Neuronal stem cell (in vitro differentiated cells): ENCODE measurements at regions not wholly inside any gene's neighbourhood (a gene's known extent, or its start where the extent isn't known, plus 50 kb on each side); places are given as distances from the start of the nearest gene placed in this dataset.

Experiments
- DNase-seq: peaks from one replicate; pipeline ENCODE4 v3.0.0-alpha.2; 2013; ENCODE audit warnings: low spot score
- H2AFZ ChIP-seq: one replicate; pipeline ENCODE4 v1.6.1; 2013; ENCODE audit warnings: mild to moderate bottlenecking, low read length, inconsistent platforms
- H2AK5ac ChIP-seq: 2 replicates; pipeline ENCODE4 v1.6.1; 2013; ENCODE audit warnings: low read depth, mild to moderate bottlenecking, inconsistent platforms, low read length, moderate library complexity, mixed read lengths
- H2BK120ac ChIP-seq: 2 replicates; pipeline ENCODE4 v1.6.1; 2013; ENCODE audit warnings: low read depth, mild to moderate bottlenecking, inconsistent platforms, low read length, moderate library complexity, mixed read lengths
- H2BK12ac ChIP-seq: one replicate; pipeline ENCODE4 v1.6.1; 2013; ENCODE audit warnings: low read length, inconsistent platforms
- H2BK15ac ChIP-seq: 2 replicates; pipeline ENCODE4 v1.6.1; 2013; ENCODE audit warnings: mild to moderate bottlenecking, low read length, inconsistent platforms, mixed read lengths
- H2BK5ac ChIP-seq: one replicate; pipeline ENCODE4 v1.6.1; 2013; ENCODE audit warnings: inconsistent platforms, mild to moderate bottlenecking, low read length, moderate library complexity
- H3K14ac ChIP-seq: one replicate; pipeline ENCODE4 v1.6.1; 2013; ENCODE audit warnings: low read length, inconsistent platforms
- H3K18ac ChIP-seq: 2 replicates; pipeline ENCODE4 v1.6.1; 2013; ENCODE audit warnings: low read length, inconsistent platforms
- H3K23ac ChIP-seq: 2 replicates; pipeline ENCODE4 v1.6.1; 2013; ENCODE audit warnings: low read depth, mild to moderate bottlenecking, mixed read lengths, low read length, inconsistent platforms; ENCODE audit not compliant: poor library complexity
- H3K27ac ChIP-seq: replicated peaks from 3 replicates; pipeline ENCODE4 v1.5.1; 2013; ENCODE audit warnings: low read length, inconsistent platforms
- H3K27me3 ChIP-seq, 3 experiments: 2 replicates each; pipeline ENCODE4 v1.6.1; 2013; ENCODE audit warnings: low read length in 3 of 3, mild to moderate bottlenecking in 2 of 3, inconsistent platforms in 1 of 3, low read depth in 1 of 3, mixed read lengths in 1 of 3, moderate library complexity in 1 of 3; ENCODE audit not compliant: control insufficient read depth in 3 of 3, insufficient read depth in 3 of 3
- H3K36me3 ChIP-seq, 2 donors: replicated peaks in 1 of 2; 2 replicates each; pipeline ENCODE4 v1.6.1; 2013; ENCODE audit warnings: low read length in 2 of 2; ENCODE audit not compliant: control insufficient read depth in 2 of 2, insufficient read depth in 2 of 2
- H3K4ac ChIP-seq: 2 replicates; pipeline ENCODE4 v1.6.1; 2013; ENCODE audit warnings: inconsistent platforms, mild to moderate bottlenecking, low read length, moderate library complexity
- H3K4me1 ChIP-seq, 2 donors: 1 replicate in 1 of 2; 2 replicates in 1 of 2; pipeline ENCODE4 v1.6.1; 2013; ENCODE audit warnings: low read length in 2 of 2, low read depth in 1 of 2; ENCODE audit not compliant: control insufficient read depth in 2 of 2, insufficient read depth in 1 of 2
- H3K4me2 ChIP-seq: one replicate; pipeline ENCODE4 v1.6.1; 2013; ENCODE audit warnings: mild to moderate bottlenecking, low read length, inconsistent platforms; ENCODE audit not compliant: insufficient read depth, poor library complexity, severe bottlenecking
- H3K4me3 ChIP-seq, 2 donors: 2 replicates each; pipeline ENCODE4 v1.5.1; 2013; ENCODE audit warnings: low read length in 2 of 2, mild to moderate bottlenecking in 2 of 2, inconsistent platforms in 1 of 2, moderate library complexity in 1 of 2
- H3K79me1 ChIP-seq: one replicate; pipeline ENCODE4 v1.6.1; 2013; ENCODE audit warnings: low read depth, mild to moderate bottlenecking, inconsistent platforms, low read length, moderate library complexity
- H3K9ac ChIP-seq: one replicate; pipeline ENCODE4 v1.6.1; 2013; ENCODE audit warnings: mild to moderate bottlenecking, low read depth, low read length, inconsistent platforms; ENCODE audit not compliant: poor library complexity
- H3K9me3 ChIP-seq, 2 donors: replicated peaks in 1 of 2; 2 replicates each; pipeline versions ENCODE3 to v1.6.1; 2013; ENCODE audit warnings: low read length in 2 of 2, mild to moderate bottlenecking in 2 of 2, inconsistent platforms in 1 of 2, low read depth in 1 of 2, mixed read lengths in 1 of 2, moderate library complexity in 1 of 2; ENCODE audit not compliant: control insufficient read depth in 2 of 2, insufficient read depth in 1 of 2
- H4K8ac ChIP-seq: one replicate; pipeline ENCODE4 v1.6.1; 2013; ENCODE audit warnings: low read depth, mild to moderate bottlenecking, inconsistent platforms, low read length, moderate library complexity
- H4K91ac ChIP-seq: one replicate; pipeline ENCODE4 v1.6.1; 2013; ENCODE audit warnings: low read length, low read depth, mild to moderate bottlenecking, inconsistent platforms; ENCODE audit not compliant: poor library complexity
- WGBS, 2 donors: extraction: QIAGEN DNeasy Blood & Tissue Kit; methylation state at CpG; one replicate each; pipeline ENCODE4 v1.1.7; 2013; ENCODE audit warnings: missing lambda C conversion rate in 2 of 2, mixed read lengths in 1 of 2; ENCODE audit not compliant: insufficient read length in 2 of 2, insufficient replicate concordance in 1 of 2; ENCODE audit errors: extremely low coverage in 2 of 2; 5-methylcytosine and 5-hydroxymethylcytosine counted together

DNA sequence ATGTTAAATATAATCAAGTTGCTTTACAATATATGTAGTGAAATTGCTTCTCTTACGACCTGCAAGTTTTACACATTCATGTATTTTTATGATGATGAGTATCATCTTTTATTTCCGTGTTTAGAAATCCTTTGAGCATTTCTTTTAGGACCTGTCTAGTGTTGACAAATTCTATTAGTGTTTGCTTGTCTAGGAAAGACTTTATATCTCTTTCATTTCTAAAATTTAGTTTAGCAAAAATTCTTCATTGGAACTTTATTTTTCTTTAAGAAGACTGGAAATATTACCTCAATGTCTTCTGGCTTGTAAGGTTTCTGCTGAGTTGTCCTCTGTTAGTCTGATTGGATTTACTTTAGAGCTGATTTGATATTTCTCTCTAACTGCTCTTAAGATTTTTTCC is 920.9 kb upstream of the CTNND2 start:
- Histone ChIP-seq H2AK5ac (no peak overlapping the region), H3K4ac (no peak overlapping the region), H3K14ac (no peak overlapping the region), H3K27ac (no peak overlapping the region), H2BK5ac (no peak overlapping the region), H3K9ac (no peak overlapping the region), H3K4me3 (no peak overlapping the region), H4K8ac (no peak overlapping the region), H3K27me3 (no peaks in the 10 kb centered on the region), H3K4me1 (no peaks in the 10 kb centered on the region), H2AFZ (no peak overlapping the region), H3K9me3 (peaks cover 0 to 2% of the 10 kb centered on the region in 2 donors), H2BK15ac (no peak overlapping the region), H3K18ac (no peak overlapping the region), H2BK120ac (no peak overlapping the region), H3K36me3 (no peaks in the 10 kb centered on the region), H3K79me1 (no peaks in the 10 kb centered on the region), H2BK12ac (no peak overlapping the region), H3K4me2 (no peak overlapping the region), H3K23ac (no peak overlapping the region), H4K91ac (no peak overlapping the region)
- DNase-seq: no peak
- WGBS, 2 donors: no CpG with 5 or more reads among the region's 2 CpGs

DNA sequence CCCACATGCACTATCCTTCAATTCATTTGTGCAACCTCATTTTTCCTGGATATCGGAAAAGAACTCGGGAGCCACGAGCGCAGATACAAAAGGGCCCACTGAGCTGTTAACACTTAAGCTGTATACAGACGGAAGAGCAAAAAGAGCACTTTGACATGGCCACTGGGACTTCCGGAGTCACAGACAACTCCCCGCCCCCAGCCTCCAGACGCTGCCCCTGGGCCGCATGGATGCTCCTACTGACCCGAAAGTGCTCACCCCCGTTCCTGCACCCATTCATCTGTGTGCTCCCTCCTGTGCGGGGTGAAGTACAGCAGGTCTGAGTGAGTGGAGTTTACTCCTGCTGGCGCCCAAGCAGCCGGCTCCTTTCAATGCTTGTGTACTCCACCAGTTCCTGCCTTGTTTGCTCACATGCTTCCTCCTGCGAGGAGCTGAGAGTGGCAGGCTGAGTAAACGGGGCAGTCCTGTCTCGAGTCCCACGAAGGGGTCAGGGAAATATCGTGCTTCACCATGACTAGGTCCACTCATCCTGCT is 901.0 kb upstream of the CTNND2 start:
- Histone ChIP-seq H3K27me3 (no peaks in the 10 kb centered on the region), H2AK5ac (no peak overlapping the region), H3K4me1 (no peaks in the 10 kb centered on the region), H3K18ac (peak overlapping the region; percentile 1), H3K79me1 (no peaks in the 10 kb centered on the region), H2BK15ac (no peak overlapping the region), H3K23ac (no peak overlapping the region), H3K4me2 (no peak overlapping the region), H3K4me3 (no peak overlapping the region), H2BK5ac (no peak overlapping the region), H3K9me3 (no peaks in the 10 kb centered on the region), H2BK12ac (no peak overlapping the region), H2AFZ (no peak overlapping the region), H3K4ac (no peak overlapping the region), H3K36me3 (no peaks in the 10 kb centered on the region), H3K27ac (no peak overlapping the region), H2BK120ac (no peak overlapping the region), H4K91ac (no peak overlapping the region), H3K14ac (no peak overlapping the region), H3K9ac (no peak overlapping the region), H4K8ac (no peak overlapping the region)
- no peak for DNase-seq
- no CpG with 5 or more reads among the region's 19 CpGs for WGBS, 2 donors

DNA sequence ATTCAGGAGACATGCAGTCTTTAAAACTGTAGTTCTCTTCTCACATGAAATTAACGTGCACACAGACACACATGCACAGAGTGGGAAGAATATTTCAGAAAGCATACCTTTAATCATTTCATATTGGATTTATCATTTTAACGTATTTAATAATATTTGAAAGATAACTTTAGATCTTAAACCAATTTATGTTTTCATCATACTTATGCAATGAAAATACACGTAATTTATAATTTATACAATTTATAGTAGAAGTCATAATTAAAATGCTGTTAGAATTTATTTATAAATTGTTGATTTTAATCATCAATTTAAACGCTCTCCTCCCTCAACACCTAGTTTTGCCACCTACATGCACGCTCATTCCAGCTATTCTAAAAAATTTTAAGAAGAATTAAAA is 894.9 kb upstream of the CTNND2 start:
- Histone ChIP-seq H2BK12ac (no peak overlapping the region), H4K8ac (no peak overlapping the region), H3K18ac (no peak overlapping the region), H3K27ac (no peak overlapping the region), H3K14ac (no peak overlapping the region), H3K79me1 (no peaks in the 10 kb centered on the region), H3K4me1 (no peaks in the 10 kb centered on the region), H2BK15ac (no peak overlapping the region), H3K4me2 (no peak overlapping the region), H3K4ac (no peak overlapping the region), H2BK120ac (no peak overlapping the region), H3K23ac (no peak overlapping the region), H2AK5ac (no peak overlapping the region), H2AFZ (no peak overlapping the region), H3K27me3 (no peaks in the 10 kb centered on the region), H3K9me3 (peaks cover 0 to 4% of the 10 kb centered on the region in 2 donors), H4K91ac (no peak overlapping the region), H2BK5ac (no peak overlapping the region), H3K4me3 (no peak overlapping the region), H3K9ac (no peak overlapping the region), H3K36me3 (no peaks in the 10 kb centered on the region)
- WGBS, 2 donors: no CpG with 5 or more reads among the region's 5 CpGs
- no peak for DNase-seq

DNA sequence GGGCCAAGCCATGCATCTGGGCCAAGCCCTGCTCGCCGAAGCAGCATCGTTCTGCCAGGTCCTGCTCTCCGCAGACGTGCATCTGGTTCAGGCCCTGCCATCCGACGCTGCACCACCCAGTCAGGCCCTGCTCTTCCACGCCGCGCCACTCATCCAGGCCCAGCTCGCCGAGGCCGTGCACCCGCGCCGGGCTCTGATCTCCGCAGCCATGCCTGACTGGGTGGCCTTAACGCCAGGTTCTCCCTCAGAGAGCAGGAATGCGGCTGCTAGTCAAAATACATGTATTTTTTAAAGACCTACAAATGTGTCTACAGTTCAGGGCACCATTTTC is 891.1 kb upstream of the CTNND2 start:
- H2BK12ac ChIP-seq: no peak overlapping the region
- peaks cover 0 to 4% of the 10 kb centered on the region in 2 donors for H3K9me3 ChIP-seq
- no peak overlapping the region for H2BK15ac ChIP-seq
- H3K27me3 ChIP-seq: no peaks in the 10 kb centered on the region
- H3K4me3 ChIP-seq: no peak overlapping the region
- no peak overlapping the region for H3K4me2 ChIP-seq
- H3K36me3 ChIP-seq: no peaks in the 10 kb centered on the region
- no peak overlapping the region for H3K14ac ChIP-seq
- no peaks in the 10 kb centered on the region for H3K79me1 ChIP-seq
- no peak for DNase-seq
- H2AK5ac ChIP-seq: peak overlapping the region; percentile 83
- WGBS, 2 donors: no CpG with 5 or more reads among the region's 19 CpGs
- H2BK5ac ChIP-seq: no peak overlapping the region
- H3K4ac ChIP-seq: no peak overlapping the region
- peak overlapping the region; percentile 64 for H3K18ac ChIP-seq
- no peaks in the 10 kb centered on the region for H3K4me1 ChIP-seq
- no peak overlapping the region for H2BK120ac ChIP-seq
- H4K91ac ChIP-seq: peak overlapping the region; percentile 92
- peak overlapping the region; percentile 65 for H3K23ac ChIP-seq
- no peak overlapping the region for H4K8ac ChIP-seq
- H2AFZ ChIP-seq: no peak overlapping the region
- no peak overlapping the region for H3K27ac ChIP-seq
- no peak overlapping the region for H3K9ac ChIP-seq
